IMR-90 (cell line): ENCODE measurements at regions not wholly inside any gene's neighbourhood (a gene's known extent, or its start where the extent isn't known, plus 50 kb on each side); places are given as distances from the start of the nearest gene placed in this dataset.

ENCODE experiments used
- ATAC-seq: fragments of 200-7000 bp; cut with Tn5 transposase; 2 replicates; pipeline ENCODE4 v1.9.1; 2020; ENCODE audit warnings: low read depth, mild to moderate bottlenecking, moderate library complexity
- BruUV-seq: library from RNA; stranded (reverse); fragments of 400-500 nt; replicated peaks from 2 replicates; lab custom pipeline; 2021; lab: Mats Ljungman, UMichigan
- CTCF ChIA-PET: fragments of 300-600 bp; formaldehyde crosslinking; extraction: SDS; loops from one replicate; lab custom pipeline; 2021; ENCODE audit warnings: antibody characterized with exemption; lab: Yijun Ruan, JAX
- POLR2A ChIA-PET: fragments of 300-600 bp; sonication (Branson Sonifier 250); formaldehyde crosslinking; loops from one replicate; lab custom pipeline; 2022; ENCODE audit warnings: antibody characterized with exemption; ENCODE audit not compliant: unreplicated experiment; lab: Charles Lee
- DNase-seq: peaks from one replicate; pipeline ENCODE4 v3.0.0; 2013
- H2AFZ ChIP-seq: replicated peaks from 2 replicates; pipeline ENCODE3; 2013; ENCODE audit warnings: low read length, mild to moderate bottlenecking; ENCODE audit not compliant: poor library complexity
- H2AK5ac ChIP-seq: 2 replicates; pipeline ENCODE4 v1.6.1; 2013; ENCODE audit warnings: low read depth, low read length, inconsistent platforms
- H2AK9ac ChIP-seq: replicated peaks from 2 replicates; pipeline ENCODE3; 2013; ENCODE audit warnings: mild to moderate bottlenecking, low read depth, low read length, moderate library complexity; ENCODE audit not compliant: poor library complexity
- H2BK120ac ChIP-seq: 2 replicates; pipeline ENCODE4 v1.6.1; 2013; ENCODE audit warnings: low read depth, low read length, inconsistent platforms
- H2BK15ac ChIP-seq: 3 replicates; pipeline ENCODE4 v1.6.1; 2013; ENCODE audit warnings: low read depth, low read length, inconsistent platforms
- H2BK20ac ChIP-seq: 2 replicates; pipeline ENCODE4 v1.6.1; 2013; ENCODE audit warnings: low read depth, mild to moderate bottlenecking, inconsistent platforms, low read length, moderate library complexity
- H2BK5ac ChIP-seq: 2 replicates; pipeline ENCODE4 v1.6.1; 2013; ENCODE audit warnings: mild to moderate bottlenecking, low read depth, low read length, inconsistent platforms; ENCODE audit not compliant: poor library complexity, severe bottlenecking
- H3K14ac ChIP-seq: replicated peaks from 2 replicates; pipeline ENCODE4 v1.6.1; 2013; ENCODE audit warnings: low read depth, low read length, inconsistent platforms
- H3K18ac ChIP-seq: 2 replicates; pipeline ENCODE4 v1.6.1; 2013; ENCODE audit warnings: low read depth, low read length, control low read depth
- H3K23ac ChIP-seq: 2 replicates; pipeline ENCODE4 v1.6.1; 2013; ENCODE audit warnings: low read depth, low read length, inconsistent platforms
- H3K27ac ChIP-seq: 2 replicates; pipeline ENCODE4 v1.5.1; 2013; ENCODE audit warnings: mild to moderate bottlenecking, control low read depth, low read length; ENCODE audit not compliant: insufficient read depth
- H3K27me3 ChIP-seq: 2 replicates; pipeline ENCODE4 v1.6.1; 2013; ENCODE audit warnings: low read length; ENCODE audit not compliant: control insufficient read depth, insufficient read depth
- H3K36me3 ChIP-seq: 2 replicates; pipeline ENCODE4 v1.6.1; 2013; ENCODE audit warnings: low read length, mixed read lengths; ENCODE audit not compliant: control insufficient read depth, insufficient read depth
- H3K4ac ChIP-seq: 2 replicates; pipeline ENCODE4 v1.6.1; 2013; ENCODE audit warnings: low read depth, low read length, inconsistent platforms
- H3K4me1 ChIP-seq: 2 replicates; pipeline ENCODE4 v1.6.1; 2013; ENCODE audit warnings: low read length, mixed read lengths; ENCODE audit not compliant: control insufficient read depth, insufficient read depth
- H3K4me2 ChIP-seq: 2 replicates; pipeline ENCODE4 v1.6.1; 2013; ENCODE audit warnings: low read depth, mild to moderate bottlenecking, control low read depth, low read length, moderate library complexity
- H3K4me3 ChIP-seq: 2 replicates; pipeline ENCODE4 v1.5.1; 2013; ENCODE audit warnings: low read depth, mild to moderate bottlenecking, control low read depth, low read length, moderate library complexity; ENCODE audit not compliant: insufficient read depth
- H3K56ac ChIP-seq: 2 replicates; pipeline ENCODE4 v1.6.1; 2013; ENCODE audit warnings: low read length, inconsistent platforms; ENCODE audit not compliant: insufficient read depth; ENCODE audit errors: extremely low read depth
- H3K79me1 ChIP-seq, 2 experiments: 2 replicates each; pipeline ENCODE4 v1.6.1; 2013; ENCODE audit warnings: low read length in 2 of 2, inconsistent platforms in 1 of 2, low read depth in 1 of 2
- H3K9ac ChIP-seq: 2 replicates; pipeline ENCODE4 v1.6.1; 2013; ENCODE audit warnings: low read depth, low read length, control low read depth
- H3K9me1 ChIP-seq: 2 replicates; pipeline ENCODE4 v1.6.1; 2013; ENCODE audit warnings: low read length, inconsistent platforms; ENCODE audit not compliant: insufficient read depth
- H3K9me3 ChIP-seq: 2 replicates; pipeline ENCODE4 v1.6.1; 2013; ENCODE audit warnings: low read length; ENCODE audit not compliant: control insufficient read depth, insufficient read depth
- H4K20me1 ChIP-seq: 2 replicates; pipeline ENCODE4 v1.6.1; 2013; ENCODE audit warnings: low read length, inconsistent platforms; ENCODE audit not compliant: insufficient read depth
- H4K5ac ChIP-seq: 2 replicates; pipeline ENCODE4 v1.6.1; 2013; ENCODE audit warnings: mild to moderate bottlenecking, low read depth, low read length, control low read depth
- H4K8ac ChIP-seq, 2 experiments: 2 replicates each; pipeline ENCODE4 v1.6.1; 2013; ENCODE audit warnings: low read depth in 2 of 2, low read length in 2 of 2, control low read depth in 1 of 2, inconsistent platforms in 1 of 2
- H4K91ac ChIP-seq: 2 replicates; pipeline ENCODE4 v1.6.1; 2013; ENCODE audit warnings: low read depth, low read length, inconsistent platforms; ENCODE audit not compliant: insufficient read depth
- BHLHE40 ChIP-seq: fragments of 150-350 bp; IDR thresholded peaks from 2 replicates; pipeline ENCODE4 v1.6.1; 2016; ENCODE audit warnings: mild to moderate bottlenecking, low read depth, low read length
- CEBPB ChIP-seq: IDR thresholded peaks from 2 replicates; pipeline ENCODE4 v1.6.1; 2012; ENCODE audit warnings: low read depth, low read length, improper control_type of control experiment
- CHD1 ChIP-seq: IDR thresholded peaks from 2 replicates; pipeline ENCODE4 v1.6.1; 2012; ENCODE audit warnings: low read depth, low read length, improper control_type of control experiment
- FOS ChIP-seq: fragments of 150-350 bp; IDR thresholded peaks from 2 replicates; pipeline ENCODE4 v1.6.1; 2016; ENCODE audit warnings: low read depth, low read length
- MAFK ChIP-seq: IDR thresholded peaks from 2 replicates; pipeline ENCODE4 v1.6.1; 2012; ENCODE audit warnings: low read depth, low read length, improper control_type of control experiment
- MAZ ChIP-seq: IDR thresholded peaks from 2 replicates; pipeline ENCODE4 v1.6.1; 2012; ENCODE audit warnings: low read depth, mild to moderate bottlenecking, low read length, improper control_type of control experiment, moderate library complexity, borderline replicate concordance
- MXI1 ChIP-seq: IDR thresholded peaks from 2 replicates; pipeline ENCODE4 v1.6.1; 2012; ENCODE audit warnings: low read depth, mild to moderate bottlenecking, low read length, moderate library complexity, borderline replicate concordance
- NFE2L2 ChIP-seq: fragments of 150-350 bp; IDR thresholded peaks from 2 replicates; pipeline ENCODE4 v1.6.1; 2016; ENCODE audit warnings: low read depth, mild to moderate bottlenecking, low read length
- POLR2A ChIP-seq: IDR thresholded peaks from 2 replicates; pipeline ENCODE4 v1.6.1; 2012; ENCODE audit warnings: mild to moderate bottlenecking, low read depth, low read length
- RAD21 ChIP-seq: IDR thresholded peaks from 2 replicates; pipeline ENCODE4 v1.6.1; 2012; ENCODE audit warnings: low read length, improper control_type of control experiment
- RCOR1 ChIP-seq: IDR thresholded peaks from 2 replicates; pipeline ENCODE4 v1.6.1; 2012; ENCODE audit warnings: mild to moderate bottlenecking, low read length, improper control_type of control experiment; ENCODE audit not compliant: insufficient replicate concordance
- RFX5 ChIP-seq: IDR thresholded peaks from 2 replicates; pipeline ENCODE4 v1.8.0; 2012; ENCODE audit warnings: low read depth, mild to moderate bottlenecking, low read length, moderate library complexity
- SMC3 ChIP-seq: fragments of 150-350 bp; IDR thresholded peaks from 2 replicates; pipeline ENCODE4 v1.6.1; 2016; ENCODE audit warnings: low read depth, mild to moderate bottlenecking, antibody characterized with exemption, low read length, moderate library complexity
- USF2 ChIP-seq: fragments of 150-350 bp; IDR thresholded peaks from 2 replicates; pipeline ENCODE4 v1.6.1; 2017; ENCODE audit warnings: mild to moderate bottlenecking, antibody characterized with exemption, low read length, low read depth
- WGBS, 2 experiments: methylation state at CpG; one replicate each; pipeline versions ENCODE4 v1.1.5 to v1.1.7; 2013; ENCODE audit warnings: missing lambda C conversion rate in 2 of 2; ENCODE audit not compliant: insufficient read length in 1 of 2; ENCODE audit errors: extremely low coverage in 2 of 2; 5-methylcytosine and 5-hydroxymethylcytosine counted together
- dilution Hi-C: fragments of 300-500 bp; cut with HindIII; formaldehyde crosslinking; loops from one replicate; pipeline ENCODE4 v1.14.3; 2018; ENCODE audit warnings: low sequenced_read_pairs; ENCODE audit not compliant: unreplicated experiment
- in situ Hi-C: fragments of 300-500 bp; cut with MboI; formaldehyde crosslinking; loops from 3 replicates; pipeline ENCODE4 v1.14.3; 2019; ENCODE audit warnings: low sequenced_read_pairs, inconsistent platforms, mixed read lengths
- intact Hi-C: fragments of 100-400 bp; cut with micrococcal nuclease; formaldehyde crosslinking; loops from 2 replicates; pipeline ENCODE4 v1.10.0; 2022
- TF ChIP-seq, protein P1 (sequence below): conservative IDR thresholded peaks from 2 replicates; pipeline ENCODE4 v1.5.1; 2012; ENCODE audit warnings: mild to moderate bottlenecking, low read depth, low read length, improper control_type of control experiment
- TF ChIP-seq, protein P2 (sequence below): fragments of 150-350 bp; IDR thresholded peaks from 2 replicates; pipeline ENCODE4 v1.6.1; 2016; ENCODE audit warnings: low read depth, mild to moderate bottlenecking, low read length, moderate library complexity, borderline replicate concordance

- Histone ChIP-seq H2BK120ac (peak overlapping the region; percentile 92), H2AK5ac (peak overlapping the region; percentile 10; the same call in 1 of the 2 replicates), H2BK20ac (peak overlapping the region; percentile 89; the same call in 1 of the 2 replicates), H3K18ac (peak overlapping the region; percentile 8; the same call in 1 of the 2 replicates), H3K36me3 (no peaks in the 10 kb centered on the region), H3K23ac (no peak overlapping the region), H2BK5ac (no peak overlapping the region), H3K4me2 (no peak overlapping the region), H2BK15ac (peak overlapping the region; percentile 91), H4K20me1 (no peaks in the 10 kb centered on the region), H4K8ac (peak overlapping the region; percentile 60 to 78; a peak in 2 of 4 replicates), H4K91ac (peak overlapping the region; percentile 52), H3K79me1 (no peaks in the 10 kb centered on the region), H3K9me3 (peaks cover 7% of the 10 kb centered on the region; the same call in 1 of the 2 replicates), H3K27ac (0 out of 2 replicates have a peak overlapping the region, but pooled peaks have one; percentile 3), H3K9me1 (no peaks in the 10 kb centered on the region), H2AFZ (peak overlapping the region; percentile 40), H3K56ac (no peak overlapping the region), H2AK9ac (no peak overlapping the region), H3K9ac (no peak overlapping the region), H3K4me1 (peaks cover 2% of the 10 kb centered on the region; the same call in 1 of the 2 replicates), H3K4me3 (no peak overlapping the region), H3K14ac (no peak overlapping the region), H3K4ac (peak overlapping the region; percentile 92), H4K5ac (peak overlapping the region; percentile 82), H3K27me3 (no peaks in the 10 kb centered on the region)
- dilution Hi-C loops (no loop called here), intact Hi-C loops (loop anchor here (5.0 to 10.0 kb wide), 2 partner anchors 1079 to 1277 kb away; no protein-coding TSS in a partner anchor), in situ Hi-C loops (no loop called here)
- ChIA-PET POLR2A (no interaction called here), CTCF (no interaction called here)
- BruUV-seq: no TSS peak
- no peak for ATAC-seq
- TF ChIP-seq BHLHE40 (no peak), RCOR1 (no peak), SMC3 (no peak), USF2 (no peak), CEBPB (no peak), RFX5 (no peak), MAZ (no peak), MXI1 (no peak), POLR2A (no peak), MAFK (no peak), NFE2L2 (no peak), FOS (no peak), RAD21 (no peak), CHD1 (no peak)
- TF ChIP-seq, protein P1, sequence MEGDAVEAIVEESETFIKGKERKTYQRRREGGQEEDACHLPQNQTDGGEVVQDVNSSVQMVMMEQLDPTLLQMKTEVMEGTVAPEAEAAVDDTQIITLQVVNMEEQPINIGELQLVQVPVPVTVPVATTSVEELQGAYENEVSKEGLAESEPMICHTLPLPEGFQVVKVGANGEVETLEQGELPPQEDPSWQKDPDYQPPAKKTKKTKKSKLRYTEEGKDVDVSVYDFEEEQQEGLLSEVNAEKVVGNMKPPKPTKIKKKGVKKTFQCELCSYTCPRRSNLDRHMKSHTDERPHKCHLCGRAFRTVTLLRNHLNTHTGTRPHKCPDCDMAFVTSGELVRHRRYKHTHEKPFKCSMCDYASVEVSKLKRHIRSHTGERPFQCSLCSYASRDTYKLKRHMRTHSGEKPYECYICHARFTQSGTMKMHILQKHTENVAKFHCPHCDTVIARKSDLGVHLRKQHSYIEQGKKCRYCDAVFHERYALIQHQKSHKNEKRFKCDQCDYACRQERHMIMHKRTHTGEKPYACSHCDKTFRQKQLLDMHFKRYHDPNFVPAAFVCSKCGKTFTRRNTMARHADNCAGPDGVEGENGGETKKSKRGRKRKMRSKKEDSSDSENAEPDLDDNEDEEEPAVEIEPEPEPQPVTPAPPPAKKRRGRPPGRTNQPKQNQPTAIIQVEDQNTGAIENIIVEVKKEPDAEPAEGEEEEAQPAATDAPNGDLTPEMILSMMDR: no peak
- TF ChIP-seq, protein P2, sequence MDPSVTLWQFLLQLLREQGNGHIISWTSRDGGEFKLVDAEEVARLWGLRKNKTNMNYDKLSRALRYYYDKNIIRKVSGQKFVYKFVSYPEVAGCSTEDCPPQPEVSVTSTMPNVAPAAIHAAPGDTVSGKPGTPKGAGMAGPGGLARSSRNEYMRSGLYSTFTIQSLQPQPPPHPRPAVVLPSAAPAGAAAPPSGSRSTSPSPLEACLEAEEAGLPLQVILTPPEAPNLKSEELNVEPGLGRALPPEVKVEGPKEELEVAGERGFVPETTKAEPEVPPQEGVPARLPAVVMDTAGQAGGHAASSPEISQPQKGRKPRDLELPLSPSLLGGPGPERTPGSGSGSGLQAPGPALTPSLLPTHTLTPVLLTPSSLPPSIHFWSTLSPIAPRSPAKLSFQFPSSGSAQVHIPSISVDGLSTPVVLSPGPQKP: no peak
- no peak for DNase-seq
- 100% methylated on average over 1 of the region's 5 CpGs; no CpG with 5 or more reads in 1 of the 2 experiments for WGBS, 2 experiments
Observed at GRCh38 chr10:30728127-30728526, 98.6 kb upstream of the LYZL2 start.
